ENCODE measurements at regions not wholly inside any gene's neighbourhood (a gene's known extent, or its start where the extent isn't known, plus 50 kb on each side); places are given as distances from the start of the nearest gene placed in this dataset.

- TF ChIP-seq CTCF (conservative IDR thresholded peaks at IDR 0.05; ENCODE audit: low read length) (no peak), EZH2phosphoT487 (IDR thresholded peaks at IDR 0.05; ENCODE audit: borderline replicate concordance) (no peak)
Measured at GRCh38 chr1:47569261-47569660, 131.4 kb downstream of the FOXD2 start.

Measured in Loucy (cell line).